ENCODE measurements at regions not wholly inside any gene's neighbourhood (a gene's known extent, or its start where the extent isn't known, plus 50 kb on each side); places are given as distances from the start of the nearest gene placed in this dataset.
"Not testable (repeated sequence)": the region's sequence is repeated elsewhere in the genome, so short reads cannot be mapped to it uniquely, and the experiment has no call there.

DNA sequence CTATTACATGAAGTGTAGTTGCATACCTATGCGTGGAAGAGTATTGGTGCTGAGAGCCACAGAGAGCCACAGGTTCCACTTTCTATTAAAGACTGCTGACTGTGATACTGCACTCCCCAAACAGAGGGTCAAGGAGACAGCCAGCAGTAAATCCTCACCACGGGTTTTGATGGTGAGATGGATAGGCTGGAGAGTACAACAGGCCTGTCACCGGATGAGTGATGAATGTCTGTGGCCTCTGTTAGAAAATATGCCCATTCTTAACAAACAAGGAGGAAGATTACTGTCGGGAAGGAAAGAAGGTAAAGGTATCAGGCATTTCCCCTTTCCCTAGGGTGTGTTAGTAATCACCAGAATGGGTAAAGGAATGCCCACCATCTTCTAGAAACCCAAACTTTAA lies 286.5 kb downstream of the ALDH8A1 start:
- no peaks in the 10 kb centered on the region for H3K27me3 ChIP-seq (replicated peaks in 1 of 7)
- intact Hi-C loops (cut with DNase I; ENCODE audit: low total_unique reads): no loop called here
- TF ChIP-seq POLR2A (IDR thresholded peaks at IDR 0.05): no peak
- no peak for TF ChIP-seq POLR2AphosphoS5 (IDR thresholded peaks at IDR 0.05)
- TF ChIP-seq, protein P1, sequence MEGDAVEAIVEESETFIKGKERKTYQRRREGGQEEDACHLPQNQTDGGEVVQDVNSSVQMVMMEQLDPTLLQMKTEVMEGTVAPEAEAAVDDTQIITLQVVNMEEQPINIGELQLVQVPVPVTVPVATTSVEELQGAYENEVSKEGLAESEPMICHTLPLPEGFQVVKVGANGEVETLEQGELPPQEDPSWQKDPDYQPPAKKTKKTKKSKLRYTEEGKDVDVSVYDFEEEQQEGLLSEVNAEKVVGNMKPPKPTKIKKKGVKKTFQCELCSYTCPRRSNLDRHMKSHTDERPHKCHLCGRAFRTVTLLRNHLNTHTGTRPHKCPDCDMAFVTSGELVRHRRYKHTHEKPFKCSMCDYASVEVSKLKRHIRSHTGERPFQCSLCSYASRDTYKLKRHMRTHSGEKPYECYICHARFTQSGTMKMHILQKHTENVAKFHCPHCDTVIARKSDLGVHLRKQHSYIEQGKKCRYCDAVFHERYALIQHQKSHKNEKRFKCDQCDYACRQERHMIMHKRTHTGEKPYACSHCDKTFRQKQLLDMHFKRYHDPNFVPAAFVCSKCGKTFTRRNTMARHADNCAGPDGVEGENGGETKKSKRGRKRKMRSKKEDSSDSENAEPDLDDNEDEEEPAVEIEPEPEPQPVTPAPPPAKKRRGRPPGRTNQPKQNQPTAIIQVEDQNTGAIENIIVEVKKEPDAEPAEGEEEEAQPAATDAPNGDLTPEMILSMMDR (IDR thresholded peaks at IDR 0.05 in 8 of 11, conservative IDR thresholded peaks at IDR 0.05 in 3 of 11): no peak
- no peak overlapping the region for H3K4me3 ChIP-seq
- H3K4me1 ChIP-seq: peaks cover 0 to 5% (median 0%) of the 10 kb centered on the region in 6 donors
- no peaks in the 10 kb centered on the region for H3K9me3 ChIP-seq
- 71 to 87% (median 82%) methylated on average over 4 of the region's 4 CpGs for WGBS, 5 donors
- H3K27ac ChIP-seq: no peak overlapping the region
- H3K36me3 ChIP-seq: no peaks in the 10 kb centered on the region
- no peak for DNase-seq

DNA sequence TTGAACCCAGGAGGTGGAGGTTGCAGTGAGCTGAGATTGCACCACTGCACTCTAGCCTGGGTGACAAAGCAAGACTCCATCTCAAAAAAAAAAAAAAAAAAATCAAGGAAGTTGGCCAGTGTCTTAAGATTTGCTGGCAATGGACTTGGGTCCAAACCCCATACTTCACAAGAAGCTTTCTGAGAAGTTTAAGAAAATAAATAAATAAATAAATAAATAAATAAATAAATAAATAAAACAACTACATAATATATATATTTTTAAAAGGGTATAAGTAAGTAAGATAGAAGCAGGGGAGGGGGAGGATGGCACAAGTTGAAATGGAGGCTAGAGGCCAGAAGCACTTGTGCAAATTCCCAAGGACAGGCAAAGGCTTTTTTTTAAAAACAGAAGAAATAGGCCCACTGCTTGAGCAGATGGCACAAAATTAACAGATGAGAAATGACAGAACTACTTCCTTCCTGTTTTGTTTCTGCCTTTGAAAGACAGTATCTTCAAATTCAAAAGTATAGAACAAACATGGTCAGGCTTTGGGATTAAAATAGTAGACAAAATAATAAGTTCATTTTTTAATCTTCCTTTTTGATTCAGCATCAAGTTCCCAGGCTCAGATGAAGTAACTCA lies 287.7 kb downstream of the ALDH8A1 start:
- intact Hi-C loops (cut with DNase I; ENCODE audit: low total_unique reads): no loop called here
- TF ChIP-seq POLR2AphosphoS5 (IDR thresholded peaks at IDR 0.05): no peak
- TF ChIP-seq POLR2A (IDR thresholded peaks at IDR 0.05): no peak
- TF ChIP-seq, protein P1 (IDR thresholded peaks at IDR 0.05 in 8 of 11, conservative IDR thresholded peaks at IDR 0.05 in 3 of 11): no peak
- Histone ChIP-seq H3K27ac (no peak overlapping the region), H3K9me3 (no peaks in the 10 kb centered on the region), H3K36me3 (no peaks in the 10 kb centered on the region), H3K4me3 (no peak overlapping the region), H3K27me3 (replicated peaks in 1 of 7) (no peaks in the 10 kb centered on the region), H3K4me1 (peaks cover 0 to 5% (median 0%) of the 10 kb centered on the region in 6 donors)
- no peak for DNase-seq

DNA sequence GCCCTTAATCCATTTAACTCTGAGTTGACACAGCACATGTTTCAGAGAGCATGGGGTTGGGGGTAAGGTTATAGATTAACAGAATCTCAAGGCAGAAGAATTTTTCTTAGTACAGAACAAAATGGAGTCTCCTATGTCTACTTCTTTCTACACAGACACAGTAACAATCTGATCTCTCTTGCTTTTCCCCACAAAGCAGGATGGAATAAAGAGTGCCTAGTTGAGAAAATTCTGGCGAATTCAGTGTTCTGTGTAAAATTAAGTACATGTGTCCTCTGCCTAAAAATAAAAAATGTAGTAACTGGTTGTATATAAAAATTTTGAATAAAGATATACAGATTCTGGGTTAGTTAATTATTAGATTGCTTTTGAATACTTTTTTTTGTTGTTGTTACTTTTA lies 290.0 kb downstream of the ALDH8A1 start:
- H3K27me3 ChIP-seq (replicated peaks in 1 of 7); H3K36me3 ChIP-seq; H3K9me3 ChIP-seq; intact Hi-C loops (cut with DNase I; ENCODE audit: low total_unique reads); H3K4me3 ChIP-seq; DNase-seq; H3K4me1 ChIP-seq; H3K27ac ChIP-seq: not testable (repeated sequence)
- WGBS, 5 donors: 80 to 91% (median 89%) methylated on average over 1 of the region's 1 CpG

DNA sequence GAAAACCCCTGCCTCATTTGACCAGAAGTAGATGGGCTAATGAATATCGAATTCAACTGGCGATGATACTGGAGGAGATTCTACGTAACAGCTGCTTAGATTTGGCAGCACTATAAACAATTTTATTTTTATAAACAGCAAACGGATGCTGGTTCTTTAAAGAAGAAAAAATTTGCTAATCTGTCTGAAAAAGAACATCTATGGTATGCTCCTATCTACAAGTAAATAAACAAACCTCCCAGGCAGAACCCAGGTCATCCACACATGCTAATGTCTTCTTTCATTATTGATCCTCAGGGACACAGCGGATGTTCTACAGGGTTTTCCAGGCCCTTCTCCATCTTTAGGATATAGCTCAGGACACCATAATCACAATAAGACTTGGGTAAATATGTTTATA lies 291.3 kb downstream of the ALDH8A1 start:
- Histone ChIP-seq H3K27me3 (replicated peaks in 1 of 7) (no peaks in the 10 kb centered on the region), H3K4me3 (no peak overlapping the region), H3K4me1 (peaks cover 0 to 5% (median 0%) of the 10 kb centered on the region in 6 donors), H3K9me3 (no peaks in the 10 kb centered on the region), H3K36me3 (no peaks in the 10 kb centered on the region), H3K27ac (no peak overlapping the region)
- 89 to 96% (median 92%) methylated on average over 5 of the region's 5 CpGs for WGBS, 5 donors
- intact Hi-C loops (cut with DNase I; ENCODE audit: low total_unique reads): no loop called here
- no peak for DNase-seq
- TF ChIP-seq, protein P1 (IDR thresholded peaks at IDR 0.05 in 8 of 11, conservative IDR thresholded peaks at IDR 0.05 in 3 of 11): no peak
- TF ChIP-seq POLR2A (IDR thresholded peaks at IDR 0.05): no peak
- TF ChIP-seq POLR2AphosphoS5 (IDR thresholded peaks at IDR 0.05): no peak

All from spleen (tissue), 11 donors.